NCI-H2227 (cell line): ENCODE measurements at regions not wholly inside any gene's neighbourhood (a gene's known extent, or its start where the extent isn't known, plus 50 kb on each side); places are given as distances from the start of the nearest gene placed in this dataset.
"Not testable (repeated sequence)": the region's sequence is repeated elsewhere in the genome, so short reads cannot be mapped to it uniquely, and the experiment has no call there.

Experiments
- DNase-seq: peaks from one replicate; lab custom pipeline; 2025; ENCODE audit not compliant: unreplicated experiment; lab: John Stamatoyannopoulos, UW

- DNase-seq = no peak
Measured at GRCh38 chr12:69028941-69029729, 96.2 kb upstream of the CPM start.

- DNase-seq = no peak
Measured at GRCh38 chr12:69030321-69030720, 97.3 kb upstream of the CPM start.

- DNase-seq = no peak
Measured at GRCh38 chr12:69036533-69036932, 103.6 kb upstream of the CPM start.

GRCh38 chr12:69036999-69037398, 104.0 kb upstream of the CPM start:
- DNase-seq = no peak

GRCh38 chr12:69039911-69040310, 106.9 kb upstream of the CPM start:
- no peak for DNase-seq

- no peak for DNase-seq
Measured at GRCh38 chr12:69042557-69042956, 109.6 kb upstream of the CPM start.

GRCh38 chr12:69042970-69043369, 110.0 kb upstream of the CPM start:
- DNase-seq = no peak

GRCh38 chr12:69044887-69045286, 111.9 kb upstream of the CPM start:
- DNase-seq = no peak

GRCh38 chr12:69045430-69045829, 112.5 kb upstream of the CPM start:
- DNase-seq = no peak

- DNase-seq = no peak
Measured at GRCh38 chr12:69046363-69046762, 113.4 kb upstream of the CPM start.

GRCh38 chr12:69046920-69047319, 113.9 kb upstream of the CPM start:
- DNase-seq = no peak

GRCh38 chr12:69047990-69048389, 115.0 kb upstream of the CPM start:
- no peak for DNase-seq

GRCh38 chr12:69049855-69050254, 116.9 kb upstream of the CPM start:
- DNase-seq = not testable (repeated sequence)

- no peak for DNase-seq
Measured at GRCh38 chr12:69052613-69053408, 119.8 kb upstream of the CPM start.

- no peak for DNase-seq
Measured at GRCh38 chr12:69054343-69055056, 121.5 kb upstream of the CPM start.

GRCh38 chr12:69055280-69055679, 122.3 kb upstream of the CPM start:
- no peak for DNase-seq

GRCh38 chr12:69055706-69056105, 122.7 kb upstream of the CPM start:
- no peak for DNase-seq

- DNase-seq = no peak
Measured at GRCh38 chr12:69056743-69057515, 124.0 kb upstream of the CPM start.

- DNase-seq = no peak
Measured at GRCh38 chr12:69057742-69058141, 124.8 kb upstream of the CPM start.

GRCh38 chr12:69059465-69060457, 126.8 kb upstream of the CPM start:
- no peak for DNase-seq
